Esophagus squamous epithelium (tissue), 4 donors: ENCODE measurements at regions not wholly inside any gene's neighbourhood (a gene's known extent, or its start where the extent isn't known, plus 50 kb on each side); places are given as distances from the start of the nearest gene placed in this dataset.

Experiments used
- CTCF ChIP-seq, 6 experiments: fragments of 450-650 bp in 4 of 6; fragments of 200-600 bp in 2 of 6; sonication (generic) in 2 of 6; IDR thresholded peaks; one replicate each; pipeline ENCODE4 v1.5.1; 2016 to 2019; ENCODE audit warnings: antibody characterized with exemption in 6 of 6, mild to moderate bottlenecking in 4 of 6, moderate library complexity in 4 of 6
- POLR2A ChIP-seq, 4 donors: fragments of 450-650 bp; IDR thresholded peaks; one replicate each; pipeline ENCODE4 v1.6.1; 2017; ENCODE audit warnings: antibody characterized with exemption in 4 of 4, mild to moderate bottlenecking in 4 of 4, moderate library complexity in 3 of 4

GRCh38 chr5:124021066-124021641 lies 509.2 kb downstream of the CSNK1G3 start:
- TF ChIP-seq CTCF (IDR thresholded peaks at IDR 0.05) (no peak), POLR2A (IDR thresholded peaks at IDR 0.05) (no peak)
